ENCODE measurements at regions not wholly inside any gene's neighbourhood (a gene's known extent, or its start where the extent isn't known, plus 50 kb on each side); places are given as distances from the start of the nearest gene placed in this dataset.

- in situ Hi-C loops (cut with MboI; ENCODE audit: low pct_ligation_motif_present in 1 of 4, low pct_unique_long_range_greater_than_20kb in 1 of 4, low sequenced_read_pairs in 3 of 4) (no loop called here), intact Hi-C loops (cut with DNase I; ENCODE audit: low total_unique reads) (no loop called here)
- WGBS, 2 donors (ENCODE audit: low coverage in 1 of 2), result 52 to 71% methylated on average over 4 to 9 of the region's 9 CpGs
- no peaks in the 10 kb centered on the region for H3K9me3 ChIP-seq
- H3K4me3 ChIP-seq, result no peak overlapping the region
- no peak overlapping the region for H3K27ac ChIP-seq
- no peaks in the 10 kb centered on the region for H3K36me3 ChIP-seq
- no peak for TF ChIP-seq POLR2AphosphoS5 (IDR thresholded peaks at IDR 0.05)
- no peaks in the 10 kb centered on the region for H3K4me1 ChIP-seq
- no peak for DNase-seq
- no peaks in the 10 kb centered on the region for H3K27me3 ChIP-seq
These were observed 735.4 kb upstream of the FANCL start for GRCh38 chr2:58976375-58977071.

- Histone ChIP-seq H3K27ac (no peak overlapping the region), H3K4me1 (no peaks in the 10 kb centered on the region), H3K4me3 (no peak overlapping the region), H3K36me3 (no peaks in the 10 kb centered on the region), H3K9me3 (no peaks in the 10 kb centered on the region), H3K27me3 (no peaks in the 10 kb centered on the region)
- in situ Hi-C loops (cut with MboI; ENCODE audit: low pct_ligation_motif_present in 1 of 4, low pct_unique_long_range_greater_than_20kb in 1 of 4, low sequenced_read_pairs in 3 of 4) (no loop called here), intact Hi-C loops (cut with DNase I; ENCODE audit: low total_unique reads) (no loop called here)
- TF ChIP-seq POLR2AphosphoS5 (IDR thresholded peaks at IDR 0.05) (no peak), CTCF (IDR thresholded peaks at IDR 0.05) (no peak), POLR2A (IDR thresholded peaks at IDR 0.05) (no peak), EP300 (IDR thresholded peaks at IDR 0.05; ENCODE audit: low read depth) (no peak)
- no peak for DNase-seq
- WGBS, 2 donors (ENCODE audit: low coverage in 1 of 2), result 83 to 88% methylated on average over 7 of the region's 7 CpGs
These were observed 733.8 kb upstream of the FANCL start for GRCh38 chr2:58974881-58975280.

- Histone ChIP-seq H3K36me3 (no peaks in the 10 kb centered on the region), H3K4me1 (no peaks in the 10 kb centered on the region), H3K27ac (no peak overlapping the region), H3K4me3 (no peak overlapping the region), H3K27me3 (no peaks in the 10 kb centered on the region), H3K9me3 (no peaks in the 10 kb centered on the region)
- no peak for DNase-seq
- 75 to 91% methylated on average over 1 to 2 of the region's 2 CpGs for WGBS, 2 donors (ENCODE audit: low coverage in 1 of 2)
- no peak for TF ChIP-seq POLR2A (IDR thresholded peaks at IDR 0.05)
- TF ChIP-seq EP300 (IDR thresholded peaks at IDR 0.05; ENCODE audit: low read depth), result no peak
- TF ChIP-seq CTCF (IDR thresholded peaks at IDR 0.05), result no peak
- TF ChIP-seq POLR2AphosphoS5 (IDR thresholded peaks at IDR 0.05), result no peak
- intact Hi-C loops (cut with DNase I; ENCODE audit: low total_unique reads) (no loop called here), in situ Hi-C loops (cut with MboI; ENCODE audit: low pct_ligation_motif_present in 1 of 4, low pct_unique_long_range_greater_than_20kb in 1 of 4, low sequenced_read_pairs in 3 of 4) (no loop called here)
These were observed 733.3 kb upstream of the FANCL start for GRCh38 chr2:58974426-58974825.

- H3K27me3 ChIP-seq, result no peaks in the 10 kb centered on the region
- no peaks in the 10 kb centered on the region for H3K36me3 ChIP-seq
- H3K9me3 ChIP-seq, result no peaks in the 10 kb centered on the region
- no peak overlapping the region for H3K27ac ChIP-seq
- no peak overlapping the region for H3K4me3 ChIP-seq
- DNase-seq, result no peak
- 36 to 46% methylated on average over 3 to 6 of the region's 6 CpGs for WGBS, 2 donors (ENCODE audit: low coverage in 1 of 2)
- no peaks in the 10 kb centered on the region for H3K4me1 ChIP-seq
- intact Hi-C loops (cut with DNase I; ENCODE audit: low total_unique reads), result no loop called here
- no peak for TF ChIP-seq POLR2AphosphoS5 (IDR thresholded peaks at IDR 0.05)
- TF ChIP-seq CTCF (IDR thresholded peaks at IDR 0.05), result no peak
- TF ChIP-seq POLR2A (IDR thresholded peaks at IDR 0.05), result no peak
- no peak for TF ChIP-seq EP300 (IDR thresholded peaks at IDR 0.05; ENCODE audit: low read depth)
- in situ Hi-C loops (cut with MboI; ENCODE audit: low pct_ligation_motif_present in 1 of 4, low pct_unique_long_range_greater_than_20kb in 1 of 4, low sequenced_read_pairs in 3 of 4), result no loop called here
These were observed 732.7 kb upstream of the FANCL start for GRCh38 chr2:58973811-58974281.

GRCh38 chr2:58972737-58973136, 731.6 kb upstream of the FANCL start:
- TF ChIP-seq POLR2AphosphoS5 (IDR thresholded peaks at IDR 0.05), result no peak
- no peak for TF ChIP-seq POLR2A (IDR thresholded peaks at IDR 0.05)
- no peaks in the 10 kb centered on the region for H3K9me3 ChIP-seq
- in situ Hi-C loops (cut with MboI; ENCODE audit: low pct_ligation_motif_present in 1 of 4, low pct_unique_long_range_greater_than_20kb in 1 of 4, low sequenced_read_pairs in 3 of 4), result no loop called here
- H3K4me3 ChIP-seq, result no peak overlapping the region
- H3K4me1 ChIP-seq, result no peaks in the 10 kb centered on the region
- no peaks in the 10 kb centered on the region for H3K36me3 ChIP-seq
- no peak for DNase-seq
- intact Hi-C loops (cut with DNase I; ENCODE audit: low total_unique reads), result no loop called here
- H3K27me3 ChIP-seq, result no peaks in the 10 kb centered on the region
- WGBS, 2 donors (ENCODE audit: low coverage in 1 of 2), result 53 to 78% methylated on average over 1 of the region's 1 CpG
- no peak overlapping the region for H3K27ac ChIP-seq

Data from transverse colon (tissue), 4 donors.